T-helper 2 cell treated with Interferon-gamma antibody and Interleukin-4, amounts not matched to agents 100 ng/mL and 5 ng/mL, for 36 hours (primary cell): ENCODE measurements at regions not wholly inside any gene's neighbourhood (a gene's known extent, or its start where the extent isn't known, plus 50 kb on each side); places are given as distances from the start of the nearest gene placed in this dataset.

ENCODE experiments used
- intact Hi-C: fragments of 100-400 bp; cut with micrococcal nuclease; formaldehyde crosslinking; loops from one replicate; pipeline ENCODE4 v1.15.1; 2023

GRCh38 chr2:8015848-8016600 is 665.8 kb upstream of the ID2 start:
- intact Hi-C loops = no loop called here

- intact Hi-C loops = no loop called here
Measured at GRCh38 chr2:8016688-8017087, 665.2 kb upstream of the ID2 start.

- intact Hi-C loops = no loop called here
Measured at GRCh38 chr2:8018956-8019355, 662.9 kb upstream of the ID2 start.

GRCh38 chr2:8019934-8020333 is 661.9 kb upstream of the ID2 start:
- intact Hi-C loops = no loop called here

- intact Hi-C loops = no loop called here
Measured at GRCh38 chr2:8021921-8022320, 659.9 kb upstream of the ID2 start.

DNA sequence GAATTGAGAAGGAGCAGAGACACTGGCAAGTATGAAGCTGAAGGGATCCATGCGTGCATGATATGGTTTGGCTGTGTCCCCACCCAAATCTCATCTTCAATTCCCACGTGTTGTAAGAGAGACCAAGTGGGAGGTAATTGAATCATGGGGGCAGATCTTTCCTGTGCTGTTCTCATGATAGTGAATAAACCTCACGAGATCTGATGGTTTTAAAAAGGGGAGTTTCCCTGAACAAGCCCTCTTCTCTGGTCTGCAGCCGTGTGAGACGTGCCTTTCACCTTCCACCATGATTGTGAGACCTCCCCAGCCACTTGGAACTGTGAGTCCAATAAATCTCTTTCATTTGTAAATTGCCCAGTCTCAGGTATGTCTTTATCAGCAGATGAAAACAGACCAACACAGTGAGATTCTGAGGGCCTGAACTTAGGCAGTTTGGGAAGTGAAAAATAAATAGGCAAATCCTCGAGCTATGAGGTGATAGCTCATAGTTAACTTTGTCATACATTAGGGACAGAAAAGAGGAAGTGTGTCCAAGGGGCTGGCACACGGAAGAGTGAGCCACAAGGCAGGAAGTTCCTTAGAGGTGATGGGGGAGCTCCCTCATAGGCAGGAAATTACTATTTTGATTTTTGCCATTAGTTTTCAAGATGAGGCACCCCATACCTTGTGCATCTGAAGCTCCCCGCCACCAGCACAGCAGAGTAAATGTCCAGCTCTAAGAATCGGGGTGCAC is 658.8 kb upstream of the ID2 start:
- intact Hi-C loops = no loop called here

- intact Hi-C loops = no loop called here
Measured at GRCh38 chr2:8024506-8024905, 657.4 kb upstream of the ID2 start.

DNA sequence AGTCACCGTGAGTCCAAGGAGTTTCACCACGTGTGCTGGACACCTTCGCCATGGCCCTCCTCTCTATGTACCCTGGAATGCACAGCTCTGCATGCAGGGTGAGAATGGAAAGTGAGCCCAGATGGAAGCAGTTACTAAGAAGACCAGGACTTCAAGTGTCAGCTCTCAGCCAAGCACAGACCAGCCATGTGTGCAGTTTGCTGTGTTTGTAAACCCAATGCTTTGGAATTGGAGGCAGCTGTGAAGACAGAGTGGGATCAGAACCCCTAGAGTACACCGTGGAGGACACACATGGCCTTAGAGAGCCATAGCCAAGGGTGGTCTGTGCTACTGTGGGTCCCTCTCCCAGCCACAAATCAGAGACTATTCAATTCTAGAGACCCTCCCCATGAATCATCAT is 655.5 kb upstream of the ID2 start:
- intact Hi-C loops = no loop called here

GRCh38 chr2:8027387-8027786 is 654.5 kb upstream of the ID2 start:
- intact Hi-C loops = no loop called here

- intact Hi-C loops = no loop called here
Measured at GRCh38 chr2:8028036-8028435, 653.8 kb upstream of the ID2 start.

DNA sequence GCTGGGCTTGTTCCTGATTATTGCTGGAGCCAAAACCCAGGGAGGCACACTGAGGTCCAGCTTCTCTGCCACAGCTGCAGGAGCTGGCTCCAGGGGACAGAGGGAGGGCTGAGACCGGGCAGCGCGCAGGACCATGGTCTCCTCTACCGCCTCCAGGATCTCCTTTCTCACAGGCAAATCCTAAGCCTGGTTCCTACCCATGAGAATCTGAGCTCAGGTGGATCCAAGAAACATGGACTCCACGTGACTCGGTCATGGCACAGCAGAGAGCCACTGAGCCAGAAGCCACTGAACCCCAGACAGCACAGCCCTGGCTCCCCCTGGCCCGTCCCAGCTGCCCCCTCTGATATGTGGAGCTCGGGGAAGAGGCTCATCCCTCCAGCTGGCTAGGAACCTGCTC is 653.4 kb upstream of the ID2 start:
- intact Hi-C loops = no loop called here

- intact Hi-C loops = no loop called here
Measured at GRCh38 chr2:8028981-8029380, 652.9 kb upstream of the ID2 start.

GRCh38 chr2:8030573-8031303 is 651.1 kb upstream of the ID2 start:
- intact Hi-C loops = no loop called here

DNA sequence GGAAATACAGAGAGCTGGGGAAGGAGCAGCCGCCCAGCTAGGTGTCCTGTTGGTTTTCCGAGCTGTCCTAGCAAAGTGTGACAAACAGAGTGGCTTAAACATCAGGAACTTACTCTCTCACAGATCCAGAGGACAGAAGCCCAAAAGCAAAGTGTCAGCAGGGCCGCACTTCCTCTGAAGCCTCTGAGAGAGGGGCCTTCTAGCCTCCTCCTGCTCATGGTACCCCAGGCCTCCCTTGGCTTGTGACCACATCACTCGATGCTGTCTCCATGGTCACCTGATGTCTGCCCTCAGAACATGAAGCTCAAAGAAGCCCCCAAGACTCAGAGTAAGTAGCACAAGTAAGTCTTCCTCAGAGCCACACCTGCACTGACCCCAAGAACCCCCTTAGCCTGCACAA is 650.5 kb upstream of the ID2 start:
- intact Hi-C loops = no loop called here

DNA sequence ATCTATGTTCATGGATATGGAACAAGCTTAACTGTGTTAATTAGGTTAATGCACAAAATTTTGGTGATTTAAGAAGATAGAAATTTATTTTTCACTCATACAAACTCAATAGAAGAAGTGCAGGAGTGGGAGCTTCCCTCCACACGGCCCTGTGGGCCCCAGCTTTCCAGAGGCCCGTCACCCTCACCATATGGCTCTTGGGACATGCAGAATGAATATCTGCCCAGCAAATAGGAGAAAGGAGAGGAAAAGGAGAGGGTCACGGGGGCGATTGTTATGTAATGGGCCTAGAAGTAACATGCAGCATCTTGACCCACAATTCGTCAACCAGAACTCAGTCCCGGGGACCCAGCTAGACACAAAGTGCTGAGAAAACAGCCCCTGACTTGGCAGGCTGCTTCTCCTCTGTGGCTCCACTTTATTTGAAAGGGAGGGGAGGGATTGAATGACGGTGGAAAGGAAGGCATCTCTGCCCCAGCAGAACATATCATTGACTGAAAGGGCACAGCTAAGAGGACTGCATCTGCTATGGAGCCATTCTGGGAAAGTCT is 648.2 kb upstream of the ID2 start:
- intact Hi-C loops = no loop called here

- intact Hi-C loops = no loop called here
Measured at GRCh38 chr2:8036366-8036765, 645.5 kb upstream of the ID2 start.

GRCh38 chr2:8039732-8040131 is 642.1 kb upstream of the ID2 start:
- intact Hi-C loops = no loop called here

DNA sequence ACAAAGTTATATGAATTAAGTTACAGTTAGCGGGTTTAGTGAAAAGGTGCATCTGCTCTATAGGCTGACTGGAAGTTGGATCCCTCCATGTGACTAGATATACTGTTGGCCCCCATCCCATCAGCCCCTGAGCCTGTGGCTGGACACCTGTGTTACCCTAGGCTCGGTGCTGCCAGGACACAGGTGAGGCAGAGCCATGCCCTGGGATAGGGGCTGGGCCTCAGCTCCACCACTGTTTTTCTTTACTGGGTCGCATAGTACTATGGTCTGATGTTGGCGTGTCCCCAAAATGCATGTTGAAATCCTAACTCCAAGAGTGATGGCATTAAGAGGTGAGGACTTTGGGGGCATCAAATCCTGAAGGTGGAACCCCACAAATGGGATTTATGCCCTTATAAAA is 638.6 kb upstream of the ID2 start:
- intact Hi-C loops = no loop called here

DNA sequence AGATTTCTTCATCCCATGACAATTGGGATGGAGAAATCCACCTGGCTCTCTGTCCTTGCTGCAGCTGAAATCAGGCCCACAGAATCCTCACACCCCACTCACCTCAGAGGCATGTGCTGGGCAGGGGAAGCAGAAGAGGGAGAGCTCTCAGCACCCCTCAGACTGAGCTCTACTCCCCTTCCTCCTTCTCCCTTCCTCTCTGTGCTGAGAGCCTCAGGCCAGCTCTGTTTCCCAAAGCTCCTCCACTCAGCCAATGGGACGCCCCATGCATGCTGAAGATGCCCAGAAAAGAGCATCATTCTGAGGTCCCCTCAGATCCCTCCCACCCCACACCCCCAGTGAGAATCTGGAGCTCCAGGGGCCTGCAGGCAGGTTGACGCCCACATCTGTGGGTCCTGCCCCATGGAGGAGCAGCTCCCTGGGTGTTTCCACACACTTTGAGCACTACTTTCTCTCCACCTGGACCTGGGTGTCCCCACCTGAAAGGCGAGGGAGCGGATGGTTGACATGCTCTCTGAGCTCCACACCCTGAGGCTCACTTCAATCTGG is 637.7 kb upstream of the ID2 start:
- intact Hi-C loops = no loop called here

- intact Hi-C loops = no loop called here
Measured at GRCh38 chr2:8045081-8045614, 636.7 kb upstream of the ID2 start.

DNA sequence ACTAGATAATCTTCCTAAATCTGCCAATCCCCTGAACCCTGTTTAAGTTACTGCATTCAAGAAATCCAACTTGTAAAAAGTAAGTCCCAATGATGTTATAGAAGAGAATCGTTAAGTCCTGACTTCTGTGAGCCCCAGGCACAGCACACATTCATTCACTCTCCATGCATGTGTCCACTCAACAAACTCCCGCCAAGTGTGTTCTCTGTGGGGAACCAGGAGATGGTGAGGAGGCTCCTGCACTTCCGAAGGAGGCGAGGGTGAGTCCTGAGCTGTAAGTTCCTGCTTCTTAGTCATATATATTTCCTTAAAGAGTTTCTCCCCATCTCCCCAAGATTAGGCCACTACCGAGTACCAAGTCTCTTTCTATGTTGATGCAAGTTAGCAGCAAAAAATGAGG is 635.0 kb upstream of the ID2 start:
- intact Hi-C loops = no loop called here

DNA sequence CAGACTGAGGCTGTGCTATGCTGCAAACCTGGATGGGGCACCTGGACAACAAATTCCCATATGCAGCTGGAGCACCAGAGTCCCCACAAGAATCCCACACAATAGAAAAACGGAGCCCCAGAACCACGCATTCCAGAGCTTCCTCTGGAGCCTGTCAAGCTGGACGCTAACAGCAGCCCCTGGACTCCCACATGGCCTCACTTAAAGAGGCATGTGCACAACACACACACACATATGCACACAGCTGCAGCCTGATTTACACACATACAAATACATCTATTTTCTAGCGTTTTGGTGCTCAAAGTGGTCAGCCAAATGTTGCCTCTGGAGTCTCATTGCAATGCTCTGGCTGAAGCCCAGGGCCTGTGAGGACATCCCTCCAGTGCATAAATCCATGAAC is 632.7 kb upstream of the ID2 start:
- intact Hi-C loops = no loop called here
